Central memory CD8-positive, alpha-beta T cell (primary cell): ENCODE measurements at regions not wholly inside any gene's neighbourhood (a gene's known extent, or its start where the extent isn't known, plus 50 kb on each side); places are given as distances from the start of the nearest gene placed in this dataset.

Source experiments
- ATAC-seq: fragments of 150-1000 bp; cut with Tn5 transposase; replicated peaks from 2 replicates; pipeline ENCODE4 v1.10.0; 2022; ENCODE audit warnings: mild to moderate bottlenecking, moderate FRiP score, moderate number of reproducible peaks; ENCODE audit not compliant: poor library complexity, severe bottlenecking; ENCODE audit errors: extremely low read depth
- DNase-seq, 2 donors: peaks; one replicate each; pipeline ENCODE4 v3.0.0; 2021; ENCODE audit warnings: low spot score in 2 of 2
- H3K27ac Mint-ChIP-seq: one replicate; pipeline ENCODE4 v1.8.0; 2022; ENCODE audit warnings: low read depth, mild to moderate bottlenecking, moderate library complexity, mixed read lengths
- H3K27me3 Mint-ChIP-seq: one replicate; pipeline ENCODE4 v1.8.0; 2022; ENCODE audit warnings: mixed read lengths
- H3K36me3 Mint-ChIP-seq: one replicate; pipeline ENCODE4 v1.8.0; 2022; ENCODE audit warnings: mild to moderate bottlenecking, moderate library complexity, mixed read lengths; ENCODE audit not compliant: insufficient read depth
- H3K4me1 Mint-ChIP-seq: one replicate; pipeline ENCODE4 v1.8.0; 2022; ENCODE audit warnings: mixed read lengths
- H3K4me3 Mint-ChIP-seq: one replicate; pipeline ENCODE4 v1.8.0; 2022; ENCODE audit warnings: mild to moderate bottlenecking, moderate library complexity, mixed read lengths
- H3K9me3 Mint-ChIP-seq: one replicate; pipeline ENCODE4 v1.8.0; 2022; ENCODE audit warnings: mixed read lengths

GRCh38 chr3:66938338-66938963 is 59.7 kb upstream of the KBTBD8 start:
- Mint-ChIP-seq H3K4me1 (no peaks in the 10 kb centered on the region), H3K9me3 (no peaks in the 10 kb centered on the region), H3K27me3 (peaks cover 23% of the 10 kb centered on the region), H3K27ac (no peak overlapping the region), H3K36me3 (no peaks in the 10 kb centered on the region), H3K4me3 (no peak overlapping the region)
- DNase-seq (peak in 1 of 2 donors; percentile 20), ATAC-seq (no peak)

- no peaks in the 10 kb centered on the region for H3K27me3 Mint-ChIP-seq
- no peaks in the 10 kb centered on the region for H3K4me1 Mint-ChIP-seq
Measured at GRCh38 chr3:66948041-66948440, 50.1 kb upstream of the KBTBD8 start.

More at GRCh38 chr3:66948041-66948440, 50.1 kb upstream of the KBTBD8 start:
- Mint-ChIP-seq H3K27ac (no peak overlapping the region), H3K9me3 (no peaks in the 10 kb centered on the region), H3K4me3 (no peak overlapping the region), H3K36me3 (no peaks in the 10 kb centered on the region)
- no peak for ATAC-seq
- no peak for DNase-seq
